Medulla oblongata (tissue), 1 donor: ENCODE measurements at regions not wholly inside any gene's neighbourhood (a gene's known extent, or its start where the extent isn't known, plus 50 kb on each side); places are given as distances from the start of the nearest gene placed in this dataset.
"Not testable (repeated sequence)": the region's sequence is repeated elsewhere in the genome, so short reads cannot be mapped to it uniquely, and the experiment has no call there.

Experiments
- DNase-seq: peaks from one replicate; pipeline ENCODE4 v3.0.0-alpha.2; 2015; ENCODE audit errors: extremely low spot score

DNA sequence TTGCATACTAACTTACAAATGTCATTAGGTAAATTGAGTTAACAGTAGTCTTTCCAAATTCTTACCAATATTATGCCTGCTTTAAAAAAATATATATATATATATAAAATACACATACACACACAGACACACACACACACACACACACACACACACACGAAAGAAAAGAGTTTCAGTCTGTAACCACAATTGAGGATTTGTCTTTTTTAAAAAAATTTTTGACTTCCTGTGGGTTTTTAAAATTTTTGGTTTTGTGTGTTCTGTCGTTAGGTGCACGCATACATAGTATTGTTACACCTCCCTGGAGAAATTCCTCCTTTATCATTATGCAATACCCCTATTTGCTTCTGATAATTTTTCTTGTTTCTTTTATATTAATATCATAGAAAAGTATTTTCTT lies 129.3 kb upstream of the LRRC61 start:
- DNase-seq: not testable (repeated sequence)
